Astrocyte (in vitro differentiated cells and primary cell): ENCODE measurements at regions not wholly inside any gene's neighbourhood (a gene's known extent, or its start where the extent isn't known, plus 50 kb on each side); places are given as distances from the start of the nearest gene placed in this dataset.
"Not testable (repeated sequence)": the region's sequence is repeated elsewhere in the genome, so short reads cannot be mapped to it uniquely, and the experiment has no call there.

Experiments
- DNase-seq: peaks from one replicate; pipeline ENCODE4 v3.0.0-alpha.2; 2010; ENCODE audit warnings: low read depth
- FAIRE-seq: peaks from 2 replicates; lab custom pipeline; 2011; peaks lifted over from hg19 to GRCh38; lab: Jason Lieb, UNC
- H2AFZ ChIP-seq: 2 replicates; pipeline ENCODE4 v1.6.0; 2012; ENCODE audit warnings: low read depth, low read length, inconsistent platforms
- H3K27ac ChIP-seq: 2 replicates; pipeline ENCODE4 v1.5.1; 2011; ENCODE audit warnings: low read depth, low read length, inconsistent platforms
- H3K27me3 ChIP-seq: 2 replicates; pipeline ENCODE4 v1.6.0; 2011; ENCODE audit warnings: low read length, inconsistent platforms; ENCODE audit not compliant: insufficient read depth
- H3K36me3 ChIP-seq: 2 replicates; pipeline ENCODE4 v1.5.1; 2011; ENCODE audit warnings: low read length, inconsistent platforms; ENCODE audit not compliant: insufficient read depth
- H3K4me1 ChIP-seq: 2 replicates; pipeline ENCODE4 v1.5.1; 2011; ENCODE audit warnings: low read length, inconsistent platforms; ENCODE audit not compliant: insufficient read depth
- H3K4me2 ChIP-seq: 2 replicates; pipeline ENCODE4 v1.6.0; 2012; ENCODE audit warnings: low read length, inconsistent platforms
- H3K4me3 ChIP-seq: 2 replicates; pipeline ENCODE4 v1.5.1; 2011; ENCODE audit warnings: low read depth, mild to moderate bottlenecking, low read length, inconsistent platforms; ENCODE audit not compliant: insufficient read depth
- H3K79me2 ChIP-seq: 2 replicates; pipeline ENCODE4 v1.6.0; 2012; ENCODE audit warnings: mild to moderate bottlenecking, low read length, inconsistent platforms; ENCODE audit not compliant: insufficient read depth
- H3K9ac ChIP-seq: 2 replicates; pipeline ENCODE4 v1.6.0; 2012; ENCODE audit warnings: mild to moderate bottlenecking, low read length, inconsistent platforms
- H3K9me3 ChIP-seq: 2 replicates; pipeline ENCODE4 v1.5.1; 2012; ENCODE audit warnings: low read depth, mild to moderate bottlenecking, low read length, inconsistent platforms; ENCODE audit not compliant: insufficient read depth
- H4K20me1 ChIP-seq: 2 replicates; pipeline ENCODE4 v1.6.0; 2012; ENCODE audit warnings: low read length, inconsistent platforms; ENCODE audit not compliant: insufficient read depth
- H3K27ac Mint-ChIP-seq: one replicate; pipeline ENCODE4 v1.8.0; 2021; ENCODE audit warnings: mild to moderate bottlenecking, mixed read lengths; ENCODE audit not compliant: unreplicated experiment
- H3K27me3 Mint-ChIP-seq: one replicate; pipeline ENCODE4 v1.8.0; 2021; ENCODE audit warnings: low read depth, mixed read lengths; ENCODE audit not compliant: unreplicated experiment
- H3K36me3 Mint-ChIP-seq: one replicate; pipeline ENCODE4 v1.8.0; 2021; ENCODE audit warnings: low read depth, mixed read lengths; ENCODE audit not compliant: unreplicated experiment
- H3K4me1 Mint-ChIP-seq: one replicate; pipeline ENCODE4 v1.8.0; 2021; ENCODE audit warnings: low read depth, mixed read lengths; ENCODE audit not compliant: unreplicated experiment
- H3K4me3 Mint-ChIP-seq: one replicate; pipeline ENCODE4 v1.8.0; 2021; ENCODE audit warnings: mild to moderate bottlenecking, moderate library complexity, mixed read lengths; ENCODE audit not compliant: unreplicated experiment
- H3K9me3 Mint-ChIP-seq: one replicate; pipeline ENCODE4 v1.8.0; 2021; ENCODE audit warnings: mild to moderate bottlenecking, mixed read lengths; ENCODE audit not compliant: unreplicated experiment

GRCh38 chr16:29168515-29169259 is 183.8 kb downstream of the LAT start:
- not testable (repeated sequence) for H3K79me2 ChIP-seq, FAIRE-seq, H3K4me1 ChIP-seq, H3K4me3 ChIP-seq, H3K9me3 ChIP-seq, H3K27ac Mint-ChIP-seq, H3K36me3 ChIP-seq, H3K4me3 Mint-ChIP-seq, H3K36me3 Mint-ChIP-seq, DNase-seq, H4K20me1 ChIP-seq, H3K9me3 Mint-ChIP-seq, H3K27ac ChIP-seq, H3K4me2 ChIP-seq, H2AFZ ChIP-seq, H3K9ac ChIP-seq, H3K27me3 ChIP-seq, H3K4me1 Mint-ChIP-seq
- peaks cover 11% of the 10 kb centered on the region for H3K27me3 Mint-ChIP-seq

GRCh38 chr16:29164442-29165089 is 179.7 kb downstream of the LAT start:
- H3K36me3 ChIP-seq, H3K4me1 ChIP-seq, H4K20me1 ChIP-seq, H3K4me2 ChIP-seq, H3K79me2 ChIP-seq, H3K9me3 Mint-ChIP-seq, H3K36me3 Mint-ChIP-seq, H3K4me1 Mint-ChIP-seq, H3K9ac ChIP-seq, H3K9me3 ChIP-seq, H3K27ac Mint-ChIP-seq, H3K4me3 Mint-ChIP-seq, H3K27me3 Mint-ChIP-seq, H2AFZ ChIP-seq, H3K27ac ChIP-seq, DNase-seq, FAIRE-seq, H3K4me3 ChIP-seq, H3K27me3 ChIP-seq: not testable (repeated sequence)

- FAIRE-seq, H3K27me3 Mint-ChIP-seq, H3K4me1 Mint-ChIP-seq, H4K20me1 ChIP-seq, H3K4me3 Mint-ChIP-seq, H3K9me3 ChIP-seq, H3K9me3 Mint-ChIP-seq, H3K27me3 ChIP-seq, DNase-seq, H3K27ac ChIP-seq, H3K4me3 ChIP-seq, H2AFZ ChIP-seq, H3K36me3 Mint-ChIP-seq, H3K4me2 ChIP-seq, H3K36me3 ChIP-seq, H3K79me2 ChIP-seq, H3K9ac ChIP-seq, H3K27ac Mint-ChIP-seq: not testable (repeated sequence)
- H3K4me1 ChIP-seq = peaks cover 12% of the 10 kb centered on the region
These were observed 175.3 kb downstream of the LAT start for GRCh38 chr16:29160171-29160570.

- not testable (repeated sequence) for H3K4me2 ChIP-seq, H3K9me3 ChIP-seq, H3K9ac ChIP-seq, H2AFZ ChIP-seq, H3K36me3 ChIP-seq, H3K27ac Mint-ChIP-seq, H3K9me3 Mint-ChIP-seq, H3K4me3 Mint-ChIP-seq, H3K79me2 ChIP-seq, H3K27me3 ChIP-seq, H3K4me3 ChIP-seq, H3K27ac ChIP-seq, H4K20me1 ChIP-seq, H3K27me3 Mint-ChIP-seq, FAIRE-seq, H3K4me1 Mint-ChIP-seq, H3K36me3 Mint-ChIP-seq
- peaks cover 12% of the 10 kb centered on the region for H3K4me1 ChIP-seq
- peak; percentile 65 for DNase-seq
These were observed 174.8 kb downstream of the LAT start for GRCh38 chr16:29159603-29160002.
